ENCODE measurements at regions not wholly inside any gene's neighbourhood (a gene's known extent, or its start where the extent isn't known, plus 50 kb on each side); places are given as distances from the start of the nearest gene placed in this dataset.

GRCh38 chr7:25922296-25922695 is 229.7 kb upstream of the NFE2L3 start:
- Histone ChIP-seq H3K27me3 (ENCODE audit: low read depth) (no peaks in the 10 kb centered on the region; the same call in 1 of the 2 replicates), H3K4me3 (no peak overlapping the region), H3K4me1 (no peaks in the 10 kb centered on the region), H3K36me3 (replicated peaks) (no peaks in the 10 kb centered on the region), H3K9me3 (0 out of 2 replicates have a peak, but pooled peaks cover 4% of the 10 kb centered on the region)
- DNase-seq (ENCODE audit: low spot score in 2 of 2) = no peak
- in situ Hi-C loops (cut with MboI; ENCODE audit: low sequenced_read_pairs) = no loop called here

GRCh38 chr7:25923741-25924460 is 228.1 kb upstream of the NFE2L3 start:
- Histone ChIP-seq H3K36me3 (replicated peaks) (no peaks in the 10 kb centered on the region), H3K27me3 (ENCODE audit: low read depth) (no peaks in the 10 kb centered on the region; the same call in 1 of the 2 replicates), H3K4me3 (no peak overlapping the region), H3K9me3 (peaks cover 4% of the 10 kb centered on the region; the same call in 1 of the 2 replicates), H3K4me1 (no peaks in the 10 kb centered on the region)
- in situ Hi-C loops (cut with MboI; ENCODE audit: low sequenced_read_pairs) = no loop called here
- no peak for DNase-seq (ENCODE audit: low spot score in 2 of 2)

- 0 out of 2 replicates have a peak, but pooled peaks cover 4% of the 10 kb centered on the region for H3K27me3 ChIP-seq (ENCODE audit: low read depth)
- in situ Hi-C loops (cut with MboI; ENCODE audit: low sequenced_read_pairs) = no loop called here
- H3K9me3 ChIP-seq = no peaks in the 10 kb centered on the region; the same call in 1 of the 2 replicates
- DNase-seq (ENCODE audit: low spot score in 2 of 2) = no peak
- no peaks in the 10 kb centered on the region for H3K36me3 ChIP-seq (replicated peaks)
- H3K4me3 ChIP-seq = no peak overlapping the region
- H3K4me1 ChIP-seq = no peaks in the 10 kb centered on the region
These were observed 226.0 kb upstream of the NFE2L3 start for GRCh38 chr7:25926009-25926408.

GRCh38 chr7:25926451-25926850 is 225.5 kb upstream of the NFE2L3 start:
- H3K27me3 ChIP-seq (ENCODE audit: low read depth) = 0 out of 2 replicates have a peak, but pooled peaks cover 4% of the 10 kb centered on the region
- H3K9me3 ChIP-seq = no peaks in the 10 kb centered on the region; the same call in 1 of the 2 replicates
- H3K36me3 ChIP-seq (replicated peaks) = no peaks in the 10 kb centered on the region
- H3K4me3 ChIP-seq = no peak overlapping the region
- DNase-seq (ENCODE audit: low spot score in 2 of 2) = no peak
- no peaks in the 10 kb centered on the region for H3K4me1 ChIP-seq
- in situ Hi-C loops (cut with MboI; ENCODE audit: low sequenced_read_pairs) = no loop called here

GRCh38 chr7:25926891-25927625 is 224.9 kb upstream of the NFE2L3 start:
- H3K4me3 ChIP-seq = no peak overlapping the region
- no peaks in the 10 kb centered on the region; the same call in 1 of the 2 replicates for H3K9me3 ChIP-seq
- no peaks in the 10 kb centered on the region for H3K4me1 ChIP-seq
- DNase-seq (ENCODE audit: low spot score in 2 of 2) = no peak
- H3K27me3 ChIP-seq (ENCODE audit: low read depth) = 0 out of 2 replicates have a peak, but pooled peaks cover 4% of the 10 kb centered on the region
- in situ Hi-C loops (cut with MboI; ENCODE audit: low sequenced_read_pairs) = no loop called here
- H3K36me3 ChIP-seq (replicated peaks) = no peaks in the 10 kb centered on the region

GRCh38 chr7:25927626-25927978 is 224.4 kb upstream of the NFE2L3 start:
- no peak overlapping the region for H3K4me3 ChIP-seq

GRCh38 chr7:25928549-25929330 is 223.3 kb upstream of the NFE2L3 start:
- in situ Hi-C loops (cut with MboI; ENCODE audit: low sequenced_read_pairs) = no loop called here
- Histone ChIP-seq H3K9me3 (no peaks in the 10 kb centered on the region; the same call in 1 of the 2 replicates), H3K36me3 (replicated peaks) (no peaks in the 10 kb centered on the region), H3K4me1 (no peaks in the 10 kb centered on the region), H3K27me3 (ENCODE audit: low read depth) (0 out of 2 replicates have a peak, but pooled peaks cover 4% of the 10 kb centered on the region), H3K4me3 (no peak overlapping the region)
- no peak for DNase-seq (ENCODE audit: low spot score in 2 of 2)

More at GRCh38 chr7:25927626-25927978, 224.4 kb upstream of the NFE2L3 start:
- in situ Hi-C loops (cut with MboI; ENCODE audit: low sequenced_read_pairs) = no loop called here
- no peaks in the 10 kb centered on the region; the same call in 1 of the 2 replicates for H3K9me3 ChIP-seq
- no peak for DNase-seq (ENCODE audit: low spot score in 2 of 2)
- H3K27me3 ChIP-seq (ENCODE audit: low read depth) = 0 out of 2 replicates have a peak, but pooled peaks cover 4% of the 10 kb centered on the region
- H3K36me3 ChIP-seq (replicated peaks) = no peaks in the 10 kb centered on the region
- H3K4me1 ChIP-seq = no peaks in the 10 kb centered on the region

- Histone ChIP-seq H3K9me3 (no peaks in the 10 kb centered on the region; the same call in 1 of the 2 replicates), H3K4me3 (no peak overlapping the region), H3K36me3 (replicated peaks) (no peaks in the 10 kb centered on the region), H3K4me1 (no peaks in the 10 kb centered on the region), H3K27me3 (ENCODE audit: low read depth) (0 out of 2 replicates have a peak, but pooled peaks cover 4% of the 10 kb centered on the region)
- in situ Hi-C loops (cut with MboI; ENCODE audit: low sequenced_read_pairs) = no loop called here
- DNase-seq (ENCODE audit: low spot score in 2 of 2) = no peak
These were observed 222.6 kb upstream of the NFE2L3 start for GRCh38 chr7:25929448-25929847.

- H3K4me3 ChIP-seq = no peak overlapping the region
- in situ Hi-C loops (cut with MboI; ENCODE audit: low sequenced_read_pairs) = no loop called here
- H3K9me3 ChIP-seq = no peaks in the 10 kb centered on the region; the same call in 1 of the 2 replicates
- H3K27me3 ChIP-seq (ENCODE audit: low read depth) = 0 out of 2 replicates have a peak, but pooled peaks cover 4% of the 10 kb centered on the region
- H3K36me3 ChIP-seq (replicated peaks) = no peaks in the 10 kb centered on the region
- no peak for DNase-seq (ENCODE audit: low spot score in 2 of 2)
- H3K4me1 ChIP-seq = no peaks in the 10 kb centered on the region
These were observed 221.4 kb upstream of the NFE2L3 start for GRCh38 chr7:25930492-25931048.

- Histone ChIP-seq H3K27me3 (ENCODE audit: low read depth) (0 out of 2 replicates have a peak, but pooled peaks cover 4% of the 10 kb centered on the region), H3K4me3 (no peak overlapping the region), H3K36me3 (replicated peaks) (no peaks in the 10 kb centered on the region), H3K9me3 (no peaks in the 10 kb centered on the region; the same call in 1 of the 2 replicates), H3K4me1 (no peaks in the 10 kb centered on the region)
- in situ Hi-C loops (cut with MboI; ENCODE audit: low sequenced_read_pairs) = no loop called here
- no peak for DNase-seq (ENCODE audit: low spot score in 2 of 2)
These were observed 220.8 kb upstream of the NFE2L3 start for GRCh38 chr7:25931156-25931555.

- Histone ChIP-seq H3K9me3 (no peaks in the 10 kb centered on the region), H3K4me1 (no peaks in the 10 kb centered on the region), H3K27me3 (ENCODE audit: low read depth) (peaks cover 4% of the 10 kb centered on the region; the same call in 1 of the 2 replicates), H3K4me3 (no peak overlapping the region), H3K36me3 (replicated peaks) (no peaks in the 10 kb centered on the region)
- no peak for DNase-seq (ENCODE audit: low spot score in 2 of 2)
- in situ Hi-C loops (cut with MboI; ENCODE audit: low sequenced_read_pairs) = no loop called here
These were observed 218.1 kb upstream of the NFE2L3 start for GRCh38 chr7:25933921-25934320.

GRCh38 chr7:25940086-25940906 is 211.7 kb upstream of the NFE2L3 start:
- H3K4me3 ChIP-seq = no peak overlapping the region
- in situ Hi-C loops (cut with MboI; ENCODE audit: low sequenced_read_pairs) = no loop called here

More at GRCh38 chr7:25940086-25940906, 211.7 kb upstream of the NFE2L3 start:
- H3K9me3 ChIP-seq = no peaks in the 10 kb centered on the region
- peaks cover 27% of the 10 kb centered on the region for H3K27me3 ChIP-seq (ENCODE audit: low read depth)
- no peak for DNase-seq (ENCODE audit: low spot score in 2 of 2)
- H3K36me3 ChIP-seq (replicated peaks) = no peaks in the 10 kb centered on the region
- no peaks in the 10 kb centered on the region for H3K4me1 ChIP-seq

All from HAP-1 (cell line).